KMS-11 (cell line): ENCODE measurements at regions not wholly inside any gene's neighbourhood (a gene's known extent, or its start where the extent isn't known, plus 50 kb on each side); places are given as distances from the start of the nearest gene placed in this dataset.

Source experiments
- H2AFZ ChIP-seq: fragments of 200-600 bp; sonication (generic); 2 replicates; pipeline ENCODE4 v1.6.1; 2016; ENCODE audit warnings: antibody characterized with exemption, mixed run types, low read depth
- H3K27ac ChIP-seq: fragments of 200-600 bp; sonication (generic); 2 replicates; pipeline ENCODE4 v1.6.1; 2016; ENCODE audit warnings: mild to moderate bottlenecking, mixed run types
- H3K27me3 ChIP-seq: fragments of 200-600 bp; sonication (generic); 2 replicates; pipeline ENCODE4 v1.6.1; 2017; ENCODE audit warnings: mild to moderate bottlenecking, low read depth, mixed run types, moderate library complexity; ENCODE audit not compliant: insufficient read depth
- H3K36me3 ChIP-seq: fragments of 200-600 bp; sonication (generic); 2 replicates; pipeline ENCODE4 v1.6.1; 2017; ENCODE audit warnings: mild to moderate bottlenecking, mixed run types; ENCODE audit not compliant: insufficient read depth
- H3K4me1 ChIP-seq: fragments of 200-600 bp; sonication (generic); 2 replicates; pipeline ENCODE4 v1.6.1; 2016; ENCODE audit warnings: mild to moderate bottlenecking, low read depth, mixed run types; ENCODE audit not compliant: poor library complexity, severe bottlenecking
- H3K4me2 ChIP-seq: fragments of 200-600 bp; sonication (generic); 2 replicates; pipeline ENCODE4 v1.7.0; 2016; ENCODE audit warnings: mild to moderate bottlenecking, mixed run types
- H3K4me3 ChIP-seq: fragments of 200-600 bp; sonication (generic); IDR thresholded peaks from 2 replicates; pipeline ENCODE4 v1.6.1; 2017; ENCODE audit warnings: low read depth, low read length, mixed read lengths; ENCODE audit not compliant: insufficient read depth
- H3K79me2 ChIP-seq: fragments of 200-600 bp; sonication (generic); 2 replicates; pipeline ENCODE4 v1.6.1; 2016; ENCODE audit warnings: low read depth, mixed run types; ENCODE audit not compliant: insufficient read depth
- H3K9ac ChIP-seq: fragments of 200-600 bp; sonication (generic); 2 replicates; pipeline ENCODE4 v1.6.1; 2016; ENCODE audit warnings: mild to moderate bottlenecking, mixed run types
- H4K20me1 ChIP-seq: fragments of 200-600 bp; sonication (generic); 2 replicates; pipeline ENCODE4 v1.6.1; 2016; ENCODE audit warnings: mild to moderate bottlenecking, mixed run types; ENCODE audit not compliant: insufficient read depth
- TF ChIP-seq, protein P1 (sequence below): fragments of 200-600 bp; sonication (generic); conservative IDR thresholded peaks from 2 replicates; pipeline ENCODE4 v1.6.1; 2017; ENCODE audit warnings: low read depth, mild to moderate bottlenecking, antibody characterized with exemption, low read length, moderate library complexity, mixed read lengths

DNA sequence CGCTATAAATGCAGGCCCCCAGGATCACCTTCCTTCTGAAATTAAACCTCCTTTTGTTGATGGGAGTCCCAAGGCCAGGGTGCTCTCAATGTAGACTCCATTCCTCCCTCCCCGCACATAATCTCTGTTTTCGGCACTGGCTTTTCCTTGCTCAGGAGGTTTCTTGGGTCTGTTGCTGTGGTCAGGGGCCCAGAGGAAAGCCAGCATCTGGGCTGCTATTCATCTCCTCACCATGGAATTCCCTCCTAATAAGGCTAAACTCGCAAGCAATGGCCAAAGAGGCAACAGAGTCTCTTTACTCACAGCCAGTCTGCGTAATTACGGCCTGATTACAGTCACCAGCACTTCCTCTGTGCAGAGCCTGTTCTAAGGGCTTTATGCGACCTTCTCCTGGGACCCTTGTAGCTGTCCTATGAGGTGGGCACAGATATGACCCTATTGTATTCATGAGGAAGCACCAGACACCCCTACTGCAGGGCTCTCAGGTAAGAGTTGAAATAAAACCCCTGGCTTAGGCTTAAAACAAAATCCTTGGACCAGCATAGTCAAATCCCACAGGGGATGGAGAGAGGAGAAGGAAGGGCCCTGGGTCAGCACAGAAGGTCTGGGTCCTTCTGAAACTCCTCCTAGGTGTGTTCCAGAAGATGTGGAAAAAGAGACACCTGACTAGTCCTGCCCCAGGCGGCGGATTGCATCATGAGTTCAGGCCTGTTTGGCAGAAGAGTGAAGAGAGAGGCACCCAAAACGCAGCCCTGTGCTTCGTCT is 105.0 kb upstream of the SH3BP4 start:
- TF ChIP-seq, protein P1, sequence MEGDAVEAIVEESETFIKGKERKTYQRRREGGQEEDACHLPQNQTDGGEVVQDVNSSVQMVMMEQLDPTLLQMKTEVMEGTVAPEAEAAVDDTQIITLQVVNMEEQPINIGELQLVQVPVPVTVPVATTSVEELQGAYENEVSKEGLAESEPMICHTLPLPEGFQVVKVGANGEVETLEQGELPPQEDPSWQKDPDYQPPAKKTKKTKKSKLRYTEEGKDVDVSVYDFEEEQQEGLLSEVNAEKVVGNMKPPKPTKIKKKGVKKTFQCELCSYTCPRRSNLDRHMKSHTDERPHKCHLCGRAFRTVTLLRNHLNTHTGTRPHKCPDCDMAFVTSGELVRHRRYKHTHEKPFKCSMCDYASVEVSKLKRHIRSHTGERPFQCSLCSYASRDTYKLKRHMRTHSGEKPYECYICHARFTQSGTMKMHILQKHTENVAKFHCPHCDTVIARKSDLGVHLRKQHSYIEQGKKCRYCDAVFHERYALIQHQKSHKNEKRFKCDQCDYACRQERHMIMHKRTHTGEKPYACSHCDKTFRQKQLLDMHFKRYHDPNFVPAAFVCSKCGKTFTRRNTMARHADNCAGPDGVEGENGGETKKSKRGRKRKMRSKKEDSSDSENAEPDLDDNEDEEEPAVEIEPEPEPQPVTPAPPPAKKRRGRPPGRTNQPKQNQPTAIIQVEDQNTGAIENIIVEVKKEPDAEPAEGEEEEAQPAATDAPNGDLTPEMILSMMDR, result no peak
- Histone ChIP-seq H3K4me2 (no peak overlapping the region), H3K27me3 (no peaks in the 10 kb centered on the region), H4K20me1 (no peaks in the 10 kb centered on the region), H3K79me2 (no peaks in the 10 kb centered on the region), H3K27ac (no peak overlapping the region), H3K36me3 (no peaks in the 10 kb centered on the region), H2AFZ (no peak overlapping the region), H3K4me3 (no peak overlapping the region), H3K4me1 (no peaks in the 10 kb centered on the region), H3K9ac (no peak overlapping the region)

DNA sequence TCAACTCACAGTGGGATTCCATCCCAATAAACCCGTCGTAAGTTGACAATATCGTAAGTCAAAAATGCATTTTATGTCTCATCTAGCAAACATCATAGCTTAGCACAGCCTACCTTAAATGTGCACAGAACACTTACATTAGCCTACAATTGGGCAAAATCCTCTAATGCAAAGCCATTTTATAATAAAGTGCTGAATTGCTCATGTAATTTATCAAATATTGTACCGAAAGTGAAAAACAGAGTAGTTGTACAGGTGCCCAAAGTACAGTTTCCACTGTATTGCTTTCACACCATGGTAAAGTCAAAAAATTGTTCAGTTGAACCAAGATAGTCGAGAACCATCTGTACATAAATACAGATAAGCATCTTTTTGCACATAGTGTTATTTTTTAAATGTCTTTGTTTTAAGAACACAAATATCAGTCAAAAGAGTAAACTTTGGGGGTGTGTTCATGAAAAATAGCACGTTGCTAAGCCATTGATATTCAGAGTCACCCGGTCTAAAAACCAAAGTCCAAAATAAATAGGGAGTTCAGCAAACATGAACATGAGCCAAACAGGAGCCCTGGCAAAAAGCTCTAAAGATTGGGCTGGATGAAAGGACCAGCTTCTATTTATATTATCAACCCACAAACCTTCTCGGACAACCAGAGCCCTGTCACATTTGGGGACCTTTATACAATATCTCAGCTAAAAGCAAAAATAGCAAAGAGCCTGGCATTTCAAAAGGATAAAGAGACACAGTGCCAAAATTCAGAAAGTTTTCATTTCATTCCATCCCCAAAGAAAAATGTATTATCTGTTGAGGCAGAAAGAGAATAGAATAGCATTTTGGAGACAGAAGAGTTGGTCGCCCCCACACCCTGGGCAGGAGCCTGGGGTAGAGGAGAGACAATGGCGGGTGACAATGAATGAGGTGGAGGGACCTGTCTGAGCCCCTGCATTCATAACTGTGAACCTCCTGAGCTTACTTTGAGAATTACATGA is 105.9 kb upstream of the SH3BP4 start:
- no peaks in the 10 kb centered on the region for H3K27me3 ChIP-seq
- H4K20me1 ChIP-seq, result no peaks in the 10 kb centered on the region

DNA sequence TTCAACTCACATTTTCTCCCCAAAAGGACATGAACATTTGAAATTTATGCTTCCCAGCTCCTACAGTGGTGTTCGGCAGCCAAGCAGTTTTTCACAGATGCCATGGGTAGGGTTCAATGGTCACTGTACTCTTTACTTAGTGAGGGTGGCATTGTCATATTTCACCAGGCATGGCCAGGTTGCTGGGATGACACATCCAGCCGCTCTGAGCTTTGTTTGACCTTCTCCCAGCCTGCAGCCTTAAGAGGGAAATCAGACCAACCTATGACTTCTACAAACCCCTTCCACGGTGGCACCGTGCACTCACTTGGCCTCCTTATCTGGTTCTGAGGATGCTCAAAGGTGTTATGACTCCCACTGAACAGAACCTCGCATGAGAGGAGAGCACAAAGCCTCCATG is 108.4 kb upstream of the SH3BP4 start:
- Histone ChIP-seq H3K79me2 (no peaks in the 10 kb centered on the region), H3K27me3 (no peaks in the 10 kb centered on the region), H3K4me1 (no peaks in the 10 kb centered on the region), H3K9ac (no peak overlapping the region), H2AFZ (no peak overlapping the region), H3K27ac (no peak overlapping the region), H4K20me1 (no peaks in the 10 kb centered on the region), H3K4me2 (no peak overlapping the region), H3K36me3 (no peaks in the 10 kb centered on the region), H3K4me3 (no peak overlapping the region)
- TF ChIP-seq, protein P1, result no peak

More for the DNA sequence above, 105.9 kb upstream of the SH3BP4 start:
- H3K27ac ChIP-seq, result no peak overlapping the region
- H2AFZ ChIP-seq, result no peak overlapping the region
- TF ChIP-seq, protein P1, result no peak
- no peaks in the 10 kb centered on the region for H3K36me3 ChIP-seq
- H3K4me3 ChIP-seq, result no peak overlapping the region
- no peaks in the 10 kb centered on the region for H3K4me1 ChIP-seq
- H3K4me2 ChIP-seq, result no peak overlapping the region
- H3K9ac ChIP-seq, result no peak overlapping the region
- H3K79me2 ChIP-seq, result no peaks in the 10 kb centered on the region

DNA sequence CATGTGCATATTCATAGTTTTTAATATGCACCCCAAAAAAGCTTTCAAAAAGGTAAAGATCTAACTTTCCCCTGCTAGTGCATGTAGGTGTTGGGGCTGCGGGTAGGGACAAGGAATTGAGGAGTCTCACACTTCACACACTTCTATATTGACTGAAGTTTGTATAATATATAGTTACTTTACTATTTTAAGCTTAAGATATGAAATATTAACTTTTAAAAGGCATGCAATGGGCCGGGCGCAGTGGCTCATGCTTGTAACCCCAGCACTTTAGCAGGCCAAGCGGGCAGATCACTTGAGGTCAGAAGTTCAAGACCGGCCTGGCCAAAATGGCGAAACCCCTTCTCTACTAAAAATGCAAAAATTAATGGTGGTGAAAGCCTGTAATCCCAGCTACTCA is 109.1 kb upstream of the SH3BP4 start:
- Histone ChIP-seq H3K4me1 (no peaks in the 10 kb centered on the region), H3K27me3 (no peaks in the 10 kb centered on the region), H4K20me1 (no peaks in the 10 kb centered on the region), H3K79me2 (no peaks in the 10 kb centered on the region), H3K4me3 (no peak overlapping the region), H3K36me3 (no peaks in the 10 kb centered on the region), H3K27ac (no peak overlapping the region), H3K4me2 (no peak overlapping the region), H3K9ac (no peak overlapping the region), H2AFZ (no peak overlapping the region)
- TF ChIP-seq, protein P1, result no peak
